IMR-90 (cell line): ENCODE measurements at regions not wholly inside any gene's neighbourhood (a gene's known extent, or its start where the extent isn't known, plus 50 kb on each side); places are given as distances from the start of the nearest gene placed in this dataset.
A peak's percentile ranks its signal among the peaks of the same experiment; 100 is the strongest.

Experiments used
- ATAC-seq: fragments of 200-7000 bp; cut with Tn5 transposase; 2 replicates; pipeline ENCODE4 v1.9.1; 2020; ENCODE audit warnings: low read depth, mild to moderate bottlenecking, moderate library complexity
- BruUV-seq: library from RNA; stranded (reverse); fragments of 400-500 nt; replicated peaks from 2 replicates; lab custom pipeline; 2021; lab: Mats Ljungman, UMichigan
- CTCF ChIA-PET: fragments of 300-600 bp; formaldehyde crosslinking; extraction: SDS; loops from one replicate; lab custom pipeline; 2021; ENCODE audit warnings: antibody characterized with exemption; lab: Yijun Ruan, JAX
- POLR2A ChIA-PET: fragments of 300-600 bp; sonication (Branson Sonifier 250); formaldehyde crosslinking; loops from one replicate; lab custom pipeline; 2022; ENCODE audit warnings: antibody characterized with exemption; ENCODE audit not compliant: unreplicated experiment; lab: Charles Lee
- DNase-seq: peaks from one replicate; pipeline ENCODE4 v3.0.0; 2013
- H2AFZ ChIP-seq: replicated peaks from 2 replicates; pipeline ENCODE3; 2013; ENCODE audit warnings: low read length, mild to moderate bottlenecking; ENCODE audit not compliant: poor library complexity
- H2AK5ac ChIP-seq: 2 replicates; pipeline ENCODE4 v1.6.1; 2013; ENCODE audit warnings: low read depth, low read length, inconsistent platforms
- H2AK9ac ChIP-seq: replicated peaks from 2 replicates; pipeline ENCODE3; 2013; ENCODE audit warnings: mild to moderate bottlenecking, low read depth, low read length, moderate library complexity; ENCODE audit not compliant: poor library complexity
- H2BK120ac ChIP-seq: 2 replicates; pipeline ENCODE4 v1.6.1; 2013; ENCODE audit warnings: low read depth, low read length, inconsistent platforms
- H2BK15ac ChIP-seq: 3 replicates; pipeline ENCODE4 v1.6.1; 2013; ENCODE audit warnings: low read depth, low read length, inconsistent platforms
- H2BK20ac ChIP-seq: 2 replicates; pipeline ENCODE4 v1.6.1; 2013; ENCODE audit warnings: low read depth, mild to moderate bottlenecking, inconsistent platforms, low read length, moderate library complexity
- H2BK5ac ChIP-seq: 2 replicates; pipeline ENCODE4 v1.6.1; 2013; ENCODE audit warnings: mild to moderate bottlenecking, low read depth, low read length, inconsistent platforms; ENCODE audit not compliant: poor library complexity, severe bottlenecking
- H3K14ac ChIP-seq: replicated peaks from 2 replicates; pipeline ENCODE4 v1.6.1; 2013; ENCODE audit warnings: low read depth, low read length, inconsistent platforms
- H3K18ac ChIP-seq: 2 replicates; pipeline ENCODE4 v1.6.1; 2013; ENCODE audit warnings: low read depth, low read length, control low read depth
- H3K23ac ChIP-seq: 2 replicates; pipeline ENCODE4 v1.6.1; 2013; ENCODE audit warnings: low read depth, low read length, inconsistent platforms
- H3K27ac ChIP-seq: 2 replicates; pipeline ENCODE4 v1.5.1; 2013; ENCODE audit warnings: mild to moderate bottlenecking, control low read depth, low read length; ENCODE audit not compliant: insufficient read depth
- H3K27me3 ChIP-seq: 2 replicates; pipeline ENCODE4 v1.6.1; 2013; ENCODE audit warnings: low read length; ENCODE audit not compliant: control insufficient read depth, insufficient read depth
- H3K36me3 ChIP-seq: 2 replicates; pipeline ENCODE4 v1.6.1; 2013; ENCODE audit warnings: low read length, mixed read lengths; ENCODE audit not compliant: control insufficient read depth, insufficient read depth
- H3K4ac ChIP-seq: 2 replicates; pipeline ENCODE4 v1.6.1; 2013; ENCODE audit warnings: low read depth, low read length, inconsistent platforms
- H3K4me1 ChIP-seq: 2 replicates; pipeline ENCODE4 v1.6.1; 2013; ENCODE audit warnings: low read length, mixed read lengths; ENCODE audit not compliant: control insufficient read depth, insufficient read depth
- H3K4me2 ChIP-seq: 2 replicates; pipeline ENCODE4 v1.6.1; 2013; ENCODE audit warnings: low read depth, mild to moderate bottlenecking, control low read depth, low read length, moderate library complexity
- H3K4me3 ChIP-seq: 2 replicates; pipeline ENCODE4 v1.5.1; 2013; ENCODE audit warnings: low read depth, mild to moderate bottlenecking, control low read depth, low read length, moderate library complexity; ENCODE audit not compliant: insufficient read depth
- H3K56ac ChIP-seq: 2 replicates; pipeline ENCODE4 v1.6.1; 2013; ENCODE audit warnings: low read length, inconsistent platforms; ENCODE audit not compliant: insufficient read depth; ENCODE audit errors: extremely low read depth
- H3K79me1 ChIP-seq, 2 experiments: 2 replicates each; pipeline ENCODE4 v1.6.1; 2013; ENCODE audit warnings: low read length in 2 of 2, inconsistent platforms in 1 of 2, low read depth in 1 of 2
- H3K9ac ChIP-seq: 2 replicates; pipeline ENCODE4 v1.6.1; 2013; ENCODE audit warnings: low read depth, low read length, control low read depth
- H3K9me1 ChIP-seq: 2 replicates; pipeline ENCODE4 v1.6.1; 2013; ENCODE audit warnings: low read length, inconsistent platforms; ENCODE audit not compliant: insufficient read depth
- H3K9me3 ChIP-seq: 2 replicates; pipeline ENCODE4 v1.6.1; 2013; ENCODE audit warnings: low read length; ENCODE audit not compliant: control insufficient read depth, insufficient read depth
- H4K20me1 ChIP-seq: 2 replicates; pipeline ENCODE4 v1.6.1; 2013; ENCODE audit warnings: low read length, inconsistent platforms; ENCODE audit not compliant: insufficient read depth
- H4K5ac ChIP-seq: 2 replicates; pipeline ENCODE4 v1.6.1; 2013; ENCODE audit warnings: mild to moderate bottlenecking, low read depth, low read length, control low read depth
- H4K8ac ChIP-seq, 2 experiments: 2 replicates each; pipeline ENCODE4 v1.6.1; 2013; ENCODE audit warnings: low read depth in 2 of 2, low read length in 2 of 2, control low read depth in 1 of 2, inconsistent platforms in 1 of 2
- H4K91ac ChIP-seq: 2 replicates; pipeline ENCODE4 v1.6.1; 2013; ENCODE audit warnings: low read depth, low read length, inconsistent platforms; ENCODE audit not compliant: insufficient read depth
- BHLHE40 ChIP-seq: fragments of 150-350 bp; IDR thresholded peaks from 2 replicates; pipeline ENCODE4 v1.6.1; 2016; ENCODE audit warnings: mild to moderate bottlenecking, low read depth, low read length
- CEBPB ChIP-seq: IDR thresholded peaks from 2 replicates; pipeline ENCODE4 v1.6.1; 2012; ENCODE audit warnings: low read depth, low read length, improper control_type of control experiment
- CHD1 ChIP-seq: IDR thresholded peaks from 2 replicates; pipeline ENCODE4 v1.6.1; 2012; ENCODE audit warnings: low read depth, low read length, improper control_type of control experiment
- CTCF ChIP-seq: conservative IDR thresholded peaks from 2 replicates; pipeline ENCODE4 v1.5.1; 2012; ENCODE audit warnings: mild to moderate bottlenecking, low read depth, low read length, improper control_type of control experiment
- ELK1 ChIP-seq: fragments of 150-350 bp; IDR thresholded peaks from 2 replicates; pipeline ENCODE4 v1.6.1; 2016; ENCODE audit warnings: low read depth, mild to moderate bottlenecking, low read length, moderate library complexity, borderline replicate concordance
- FOS ChIP-seq: fragments of 150-350 bp; IDR thresholded peaks from 2 replicates; pipeline ENCODE4 v1.6.1; 2016; ENCODE audit warnings: low read depth, low read length
- MAFK ChIP-seq: IDR thresholded peaks from 2 replicates; pipeline ENCODE4 v1.6.1; 2012; ENCODE audit warnings: low read depth, low read length, improper control_type of control experiment
- MAZ ChIP-seq: IDR thresholded peaks from 2 replicates; pipeline ENCODE4 v1.6.1; 2012; ENCODE audit warnings: low read depth, mild to moderate bottlenecking, low read length, improper control_type of control experiment, moderate library complexity, borderline replicate concordance
- MXI1 ChIP-seq: IDR thresholded peaks from 2 replicates; pipeline ENCODE4 v1.6.1; 2012; ENCODE audit warnings: low read depth, mild to moderate bottlenecking, low read length, moderate library complexity, borderline replicate concordance
- NFE2L2 ChIP-seq: fragments of 150-350 bp; IDR thresholded peaks from 2 replicates; pipeline ENCODE4 v1.6.1; 2016; ENCODE audit warnings: low read depth, mild to moderate bottlenecking, low read length
- POLR2A ChIP-seq: IDR thresholded peaks from 2 replicates; pipeline ENCODE4 v1.6.1; 2012; ENCODE audit warnings: mild to moderate bottlenecking, low read depth, low read length
- RAD21 ChIP-seq: IDR thresholded peaks from 2 replicates; pipeline ENCODE4 v1.6.1; 2012; ENCODE audit warnings: low read length, improper control_type of control experiment
- RCOR1 ChIP-seq: IDR thresholded peaks from 2 replicates; pipeline ENCODE4 v1.6.1; 2012; ENCODE audit warnings: mild to moderate bottlenecking, low read length, improper control_type of control experiment; ENCODE audit not compliant: insufficient replicate concordance
- RFX5 ChIP-seq: IDR thresholded peaks from 2 replicates; pipeline ENCODE4 v1.8.0; 2012; ENCODE audit warnings: low read depth, mild to moderate bottlenecking, low read length, moderate library complexity
- SMC3 ChIP-seq: fragments of 150-350 bp; IDR thresholded peaks from 2 replicates; pipeline ENCODE4 v1.6.1; 2016; ENCODE audit warnings: low read depth, mild to moderate bottlenecking, antibody characterized with exemption, low read length, moderate library complexity
- USF2 ChIP-seq: fragments of 150-350 bp; IDR thresholded peaks from 2 replicates; pipeline ENCODE4 v1.6.1; 2017; ENCODE audit warnings: mild to moderate bottlenecking, antibody characterized with exemption, low read length, low read depth
- WGBS, 2 experiments: methylation state at CpG; one replicate each; pipeline versions ENCODE4 v1.1.5 to v1.1.7; 2013; ENCODE audit warnings: missing lambda C conversion rate in 2 of 2; ENCODE audit not compliant: insufficient read length in 1 of 2; ENCODE audit errors: extremely low coverage in 2 of 2; 5-methylcytosine and 5-hydroxymethylcytosine counted together
- dilution Hi-C: fragments of 300-500 bp; cut with HindIII; formaldehyde crosslinking; loops from one replicate; pipeline ENCODE4 v1.14.3; 2018; ENCODE audit warnings: low sequenced_read_pairs; ENCODE audit not compliant: unreplicated experiment
- in situ Hi-C: fragments of 300-500 bp; cut with MboI; formaldehyde crosslinking; loops from 3 replicates; pipeline ENCODE4 v1.14.3; 2019; ENCODE audit warnings: low sequenced_read_pairs, inconsistent platforms, mixed read lengths
- intact Hi-C: fragments of 100-400 bp; cut with micrococcal nuclease; formaldehyde crosslinking; loops from 2 replicates; pipeline ENCODE4 v1.10.0; 2022

GRCh38 chr4:19214591-19215186, 1037.0 kb upstream of the SLIT2 start:
- in situ Hi-C loops = no loop called here
- Histone ChIP-seq H3K4me3 (no peak overlapping the region), H3K14ac (no peak overlapping the region), H3K9me1 (no peaks in the 10 kb centered on the region), H3K36me3 (no peaks in the 10 kb centered on the region), H3K9ac (no peak overlapping the region), H2AFZ (no peak overlapping the region), H3K4me2 (no peak overlapping the region), H4K20me1 (no peaks in the 10 kb centered on the region), H2BK5ac (no peak overlapping the region), H4K91ac (no peak overlapping the region), H2BK120ac (no peak overlapping the region), H3K23ac (no peak overlapping the region), H4K8ac (no peak overlapping the region), H2BK20ac (no peak overlapping the region), H3K79me1 (no peaks in the 10 kb centered on the region), H3K18ac (no peak overlapping the region), H4K5ac (no peak overlapping the region), H2AK9ac (no peak overlapping the region), H2BK15ac (no peak overlapping the region), H3K4me1 (no peaks in the 10 kb centered on the region), H3K4ac (no peak overlapping the region), H3K27ac (no peak overlapping the region), H3K9me3 (no peaks in the 10 kb centered on the region), H3K56ac (no peak overlapping the region), H3K27me3 (no peaks in the 10 kb centered on the region; the same call in 1 of the 2 replicates), H2AK5ac (no peak overlapping the region)
- TF ChIP-seq BHLHE40 = no peak
- no peak for TF ChIP-seq SMC3
- no peak for TF ChIP-seq CTCF
- no peak for TF ChIP-seq CHD1
- TF ChIP-seq POLR2A = no peak
- TF ChIP-seq FOS = no peak
- TF ChIP-seq RCOR1 = no peak
- TF ChIP-seq MXI1 = no peak
- no peak for TF ChIP-seq NFE2L2
- TF ChIP-seq RAD21 = no peak
- no peak for TF ChIP-seq RFX5
- TF ChIP-seq MAFK = no peak
- no peak for TF ChIP-seq ELK1
- TF ChIP-seq MAZ = no peak
- TF ChIP-seq CEBPB = no peak
- no peak for TF ChIP-seq USF2
- DNase-seq (peak; percentile 10), ATAC-seq (0 out of 2 replicates have a peak, but pooled peaks have one; percentile 21)
- BruUV-seq = no TSS peak
- intact Hi-C loops = no loop called here
- no CpG with 5 or more reads among the region's 4 CpGs for WGBS, 2 experiments
- ChIA-PET POLR2A (no interaction called here), CTCF (interaction anchor here (0.6 kb wide), 1 partner anchor 295 kb away, joined by 3 read pairs; no protein-coding TSS in a partner anchor)
- dilution Hi-C loops = no loop called here
